Right renal cortex interstitium (tissue), 3 donors: ENCODE measurements at regions not wholly inside any gene's neighbourhood (a gene's known extent, or its start where the extent isn't known, plus 50 kb on each side); places are given as distances from the start of the nearest gene placed in this dataset.

Source experiments
- DNase-seq, 3 donors: peaks; one replicate each; pipeline ENCODE4 v3.0.0-alpha.2; 2013; ENCODE audit warnings: low read depth in 3 of 3, low spot score in 2 of 3

GRCh38 chr7:136051203-136051928 lies 74.2 kb upstream of the MTPN start:
- DNase-seq: no peak

- DNase-seq: no peak
These were observed 73.3 kb upstream of the MTPN start for GRCh38 chr7:136050462-136050847.

- DNase-seq: no peak
These were observed 72.8 kb upstream of the MTPN start for GRCh38 chr7:136049818-136050461.

GRCh38 chr7:136049117-136049516 lies 72.0 kb upstream of the MTPN start:
- DNase-seq: no peak

- no peak for DNase-seq
These were observed 69.4 kb upstream of the MTPN start for GRCh38 chr7:136046548-136046947.

GRCh38 chr7:136045992-136046391 lies 68.8 kb upstream of the MTPN start:
- DNase-seq: no peak

- DNase-seq: no peak
These were observed 68.0 kb upstream of the MTPN start for GRCh38 chr7:136045181-136045580.

- no peak for DNase-seq
These were observed 62.6 kb upstream of the MTPN start for GRCh38 chr7:136039577-136040345.

- DNase-seq: no peak
These were observed 59.2 kb upstream of the MTPN start for GRCh38 chr7:136036336-136036735.

GRCh38 chr7:136034132-136034531 lies 57.0 kb upstream of the MTPN start:
- DNase-seq: no peak

- peak in 2 of 3 donors; percentile 65 to 72 for DNase-seq
These were observed 56.4 kb upstream of the MTPN start for GRCh38 chr7:136033413-136034031.

GRCh38 chr7:136030867-136031318 lies 53.7 kb upstream of the MTPN start:
- DNase-seq: no peak

GRCh38 chr7:136030330-136030729 lies 53.2 kb upstream of the MTPN start:
- no peak for DNase-seq

GRCh38 chr7:136027160-136027559 lies 50.0 kb upstream of the MTPN start:
- no peak for DNase-seq
